Hypothalamus (tissue), 51 donors: ENCODE measurements at regions not wholly inside any gene's neighbourhood (a gene's known extent, or its start where the extent isn't known, plus 50 kb on each side); places are given as distances from the start of the nearest gene placed in this dataset.

ENCODE experiments used
- DNase-seq, 51 donors: peaks; one replicate each; lab custom pipeline; 2025; lab: John Stamatoyannopoulos, UW

DNA sequence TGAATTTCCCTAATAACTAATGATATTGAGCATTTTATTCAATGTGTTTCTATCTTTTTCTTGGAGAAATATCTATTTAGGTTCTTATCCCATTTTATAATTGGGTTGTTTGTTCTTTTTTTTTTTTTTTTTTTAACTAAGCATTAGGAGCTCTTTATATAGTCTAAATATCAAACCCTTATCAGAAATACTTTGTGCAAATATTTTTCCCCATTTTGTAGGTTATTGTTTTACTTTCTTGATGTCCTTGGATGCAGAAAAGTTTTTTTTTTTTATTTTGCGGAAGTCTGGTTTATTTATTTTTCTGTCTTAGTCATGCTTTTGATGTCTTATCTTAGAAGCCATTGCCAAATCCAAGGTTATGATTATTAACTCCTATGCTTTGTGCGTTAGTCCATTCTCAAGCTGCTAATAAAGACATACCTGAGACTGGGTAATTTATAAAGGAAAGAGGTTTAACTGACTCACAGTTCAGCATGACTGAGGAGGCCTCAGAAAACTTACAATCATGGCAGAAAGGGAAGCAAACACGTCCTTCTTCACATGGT lies 434.3 kb upstream of the TBX3 start:
- no peak for DNase-seq

DNA sequence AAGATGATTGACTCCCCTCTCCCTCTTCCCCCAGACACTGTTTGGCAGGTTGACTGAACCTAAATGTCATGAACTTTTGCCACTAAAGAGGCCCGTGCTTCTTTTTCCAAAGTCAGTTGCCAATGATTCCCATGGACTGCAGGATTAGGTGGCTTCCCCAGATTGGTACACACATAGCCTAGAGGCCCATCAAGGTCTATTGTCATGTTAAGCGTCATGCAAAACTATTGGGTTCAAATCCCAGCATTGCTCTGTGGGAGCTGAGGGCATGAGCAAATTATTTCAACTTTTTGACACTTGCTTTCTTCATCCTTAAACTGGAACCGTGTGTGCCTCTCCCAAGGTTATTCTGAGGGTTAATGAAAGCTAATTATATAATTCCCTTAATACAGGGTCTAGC lies 430.2 kb upstream of the TBX3 start:
- no peak for DNase-seq

DNA sequence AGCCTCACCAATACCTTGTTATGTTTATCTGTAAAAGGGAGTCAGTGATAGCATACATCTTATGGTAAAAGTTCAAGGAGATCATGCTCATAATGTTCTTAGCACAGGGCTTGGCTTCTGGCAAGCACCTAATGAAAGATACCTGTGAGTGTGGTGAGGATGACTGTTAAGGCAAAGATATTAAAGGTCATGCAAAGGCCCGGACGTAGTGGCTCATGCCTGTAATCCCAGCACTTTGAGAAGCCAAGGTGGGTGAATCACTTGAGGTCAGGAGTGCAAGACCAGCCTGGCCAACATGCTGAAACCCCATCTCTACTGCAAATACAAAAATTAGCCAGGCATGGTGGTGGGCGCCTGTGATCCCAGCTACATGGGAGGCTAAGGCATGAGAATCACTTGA lies 425.9 kb upstream of the TBX3 start:
- no peak for DNase-seq

DNA sequence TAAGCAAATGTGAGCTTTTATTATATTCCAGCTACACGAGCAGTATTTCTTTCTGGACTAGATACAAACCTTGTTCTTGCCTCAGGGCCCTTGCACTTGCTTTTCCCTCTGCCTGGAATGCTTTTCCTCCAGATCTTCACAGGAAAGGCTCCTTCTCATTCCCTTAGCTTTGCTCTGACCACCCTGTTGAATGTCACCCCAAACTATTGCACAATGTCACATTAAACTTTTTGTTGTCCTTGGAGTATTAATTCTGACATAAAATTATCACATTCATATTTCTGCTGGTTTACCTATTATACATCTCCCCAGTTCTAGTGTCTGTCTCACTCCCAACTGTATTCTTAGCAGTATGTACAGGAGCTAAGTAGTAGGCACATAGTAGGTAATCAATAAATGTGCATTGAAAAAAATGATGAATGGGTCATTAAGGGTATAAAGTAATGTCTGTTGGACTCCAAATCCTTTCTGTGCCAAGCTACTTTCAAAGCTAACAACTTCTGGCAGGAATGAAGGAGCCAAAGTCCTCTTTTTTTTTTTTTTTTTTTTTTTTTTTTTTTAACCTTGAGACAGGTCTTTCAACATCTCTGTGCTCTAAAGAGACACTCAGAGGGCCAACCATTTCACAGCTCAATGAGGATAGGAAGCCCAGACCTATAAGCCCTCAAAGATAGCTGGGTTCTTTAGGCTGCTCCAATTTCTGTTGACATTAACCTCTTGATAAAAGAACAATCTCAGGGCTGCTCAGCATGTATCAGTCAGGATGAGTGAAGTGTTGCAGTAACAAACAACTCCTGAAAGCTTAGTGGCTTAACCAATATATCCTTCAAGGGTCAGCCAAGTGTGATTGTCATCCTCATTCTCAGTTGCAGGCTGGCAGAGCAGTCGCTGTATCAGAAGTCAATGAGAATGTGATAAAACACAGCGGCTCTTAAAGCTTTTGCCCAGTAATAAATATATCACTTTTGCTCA lies 424.4 kb upstream of the TBX3 start:
- no peak for DNase-seq

DNA sequence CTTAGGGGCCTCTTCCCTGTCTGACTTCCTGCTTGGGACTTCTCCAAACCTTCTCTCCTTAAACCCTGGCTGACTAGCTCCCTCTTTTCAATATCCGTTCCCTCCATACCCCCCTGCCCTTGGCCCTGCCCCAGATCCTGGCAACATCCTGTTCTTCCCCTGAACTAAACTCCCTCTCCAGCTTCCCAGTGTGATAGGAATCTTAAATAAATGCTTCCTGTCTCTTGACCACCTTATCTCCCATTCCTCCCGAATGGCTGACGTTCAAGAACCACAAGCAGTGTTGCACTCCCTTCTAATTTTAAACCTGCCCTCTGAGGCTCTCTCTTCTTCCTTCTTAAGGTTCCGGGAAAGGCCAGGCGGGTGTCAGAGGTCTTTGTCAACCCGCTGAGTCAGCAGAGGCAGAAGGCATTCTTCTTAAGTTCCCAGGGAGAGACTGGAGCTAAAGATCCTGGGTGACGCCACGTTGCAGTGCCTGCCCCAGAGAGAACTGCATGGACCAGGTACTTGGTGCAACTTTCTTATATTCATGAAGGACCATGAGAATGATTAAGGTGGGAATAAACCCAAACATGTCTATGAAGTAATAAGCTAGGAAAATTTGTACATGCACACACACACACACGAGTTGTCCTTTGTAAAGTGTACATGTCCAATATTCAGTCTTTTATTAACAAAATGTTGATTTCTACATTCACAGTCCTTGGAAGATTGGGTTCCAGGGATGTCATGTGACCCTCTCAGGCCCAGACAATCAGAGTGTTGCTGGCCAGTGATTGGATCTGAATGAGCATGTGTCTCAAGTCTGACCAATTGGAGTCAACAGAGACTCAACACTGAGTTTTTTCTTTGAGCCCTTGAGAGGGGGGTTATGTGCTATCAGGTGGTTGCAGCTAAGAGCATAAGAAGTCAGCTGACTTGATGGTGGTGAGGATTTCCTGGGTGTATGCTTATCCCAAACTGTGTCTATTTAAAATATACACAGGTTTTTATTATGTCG lies 420.2 kb upstream of the TBX3 start:
- DNase-seq: peak in 1 of 51 donors; percentile 1

DNA sequence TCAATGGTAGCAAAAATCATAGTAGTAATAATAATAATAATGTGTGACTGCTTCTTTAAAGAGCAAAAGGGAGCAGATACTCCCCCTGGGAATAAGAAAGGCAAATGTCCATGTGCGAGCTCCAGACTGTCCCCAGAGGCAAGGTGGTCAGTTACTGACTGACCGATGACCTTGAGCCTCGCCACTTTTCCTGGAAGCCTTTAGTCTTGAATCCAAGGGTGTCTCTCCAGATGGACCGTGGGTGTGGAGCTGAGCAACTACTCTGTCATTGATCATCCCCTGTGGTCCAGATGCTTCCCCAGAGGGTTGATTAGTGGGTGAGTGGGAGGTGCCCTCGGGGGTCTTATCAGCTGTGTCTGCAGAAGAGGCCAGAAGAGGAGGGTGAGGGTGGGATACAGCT lies 418.5 kb upstream of the TBX3 start:
- DNase-seq: no peak

DNA sequence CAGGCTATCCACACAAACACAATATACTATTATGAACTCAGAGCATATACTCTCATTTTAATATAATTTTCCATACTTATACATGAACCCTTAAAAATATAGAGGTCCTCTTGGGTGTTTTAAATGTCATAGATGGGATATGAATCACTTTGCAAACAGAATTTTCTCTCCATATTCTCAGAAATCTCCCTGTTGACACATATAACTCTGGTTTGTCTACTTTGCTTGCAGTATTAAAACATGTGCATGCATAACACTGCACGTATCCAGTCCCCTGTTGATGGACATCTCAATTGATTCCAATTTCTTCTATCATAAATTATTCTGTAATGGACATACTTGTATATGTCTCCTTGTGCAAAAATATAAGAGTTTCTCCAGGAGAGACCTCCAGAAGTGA lies 417.5 kb upstream of the TBX3 start:
- DNase-seq: no peak

DNA sequence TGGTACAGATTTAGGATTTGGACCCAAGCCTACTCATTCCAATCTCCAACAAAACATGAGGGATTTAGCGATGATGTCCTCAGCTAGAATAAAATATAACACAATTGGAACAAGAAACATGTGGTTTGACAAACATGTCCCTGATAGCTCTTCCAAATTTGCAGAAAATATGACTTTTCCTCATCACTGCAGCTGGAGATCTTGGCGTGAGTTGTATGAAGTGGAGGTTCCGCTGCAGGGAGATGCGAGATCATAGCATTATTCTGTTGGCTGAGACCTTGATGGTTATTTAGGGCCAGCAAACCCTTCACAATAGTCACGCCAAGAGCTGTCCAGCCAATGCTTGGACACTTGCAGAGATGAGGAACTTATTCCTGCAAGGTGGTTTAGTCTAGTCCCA lies 413.4 kb upstream of the TBX3 start:
- no peak for DNase-seq

DNA sequence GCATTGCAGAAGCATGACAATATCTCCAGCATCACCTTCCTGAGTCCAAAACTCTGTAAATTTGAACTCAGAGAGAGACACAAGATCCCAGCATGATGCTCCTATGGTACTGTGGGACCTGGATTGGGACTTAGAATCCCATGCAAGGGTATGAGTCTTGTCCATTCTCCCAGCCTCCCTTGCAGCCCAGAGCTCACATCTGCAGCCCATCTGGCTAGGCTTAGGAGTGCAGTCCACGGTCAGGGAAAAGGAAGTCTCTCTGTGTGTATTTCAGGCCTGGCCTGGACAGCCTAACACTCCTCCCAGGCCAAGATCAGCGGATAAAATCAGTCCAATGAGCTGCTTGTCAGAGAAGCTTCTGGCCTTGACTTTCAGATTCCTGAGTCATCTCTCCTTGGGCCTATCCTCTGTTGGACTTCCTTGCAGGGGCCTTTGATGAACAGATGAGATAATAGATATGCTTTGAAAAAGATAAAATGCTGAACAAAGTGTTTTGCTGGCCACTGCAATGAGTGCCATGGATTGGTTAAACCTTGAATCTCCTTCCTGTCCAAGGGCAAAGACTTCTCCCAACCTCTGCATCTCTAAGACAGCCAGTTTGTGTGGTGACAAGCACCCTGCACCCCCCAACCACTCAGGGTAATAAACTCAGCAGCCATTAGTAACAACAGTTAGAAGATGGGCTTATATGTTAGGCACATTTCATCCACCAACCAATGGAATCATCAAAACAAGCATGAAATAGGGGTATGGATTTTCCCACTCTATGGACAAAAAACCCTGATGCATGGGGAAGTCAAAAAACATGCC lies 412.8 kb upstream of the TBX3 start:
- DNase-seq: no peak

DNA sequence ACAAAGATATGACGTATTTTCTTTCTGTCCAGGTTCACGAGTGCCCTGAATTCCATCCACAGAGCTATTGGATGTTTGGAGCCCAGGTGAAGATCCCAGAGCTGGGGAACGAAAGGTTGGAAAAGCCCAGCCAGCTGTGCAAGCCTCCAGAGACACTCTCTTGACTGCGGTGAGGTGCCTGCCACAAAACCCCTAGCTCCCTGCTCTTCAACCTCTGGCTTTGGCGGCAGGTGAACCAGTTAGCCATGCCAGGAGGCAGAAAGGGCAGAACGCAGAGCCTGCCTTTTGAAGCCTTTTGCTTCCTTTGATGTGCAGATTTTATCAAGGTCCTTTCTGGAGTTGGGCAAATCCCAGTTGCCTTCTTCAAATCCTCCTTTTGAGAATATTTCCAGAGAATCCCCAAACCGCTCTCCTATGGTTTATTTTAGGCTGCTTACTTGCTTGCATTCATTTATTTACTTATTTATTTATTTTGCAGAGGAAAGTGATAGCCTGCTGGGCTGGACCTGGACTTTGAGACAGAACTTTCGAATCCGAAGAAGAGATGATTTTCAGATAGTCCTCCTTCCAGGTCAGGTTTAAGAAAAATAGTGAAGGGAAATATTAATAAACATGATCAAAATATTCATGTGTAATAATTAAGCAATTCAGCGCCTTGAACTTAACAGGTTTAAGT lies 411.2 kb upstream of the TBX3 start:
- DNase-seq: no peak

DNA sequence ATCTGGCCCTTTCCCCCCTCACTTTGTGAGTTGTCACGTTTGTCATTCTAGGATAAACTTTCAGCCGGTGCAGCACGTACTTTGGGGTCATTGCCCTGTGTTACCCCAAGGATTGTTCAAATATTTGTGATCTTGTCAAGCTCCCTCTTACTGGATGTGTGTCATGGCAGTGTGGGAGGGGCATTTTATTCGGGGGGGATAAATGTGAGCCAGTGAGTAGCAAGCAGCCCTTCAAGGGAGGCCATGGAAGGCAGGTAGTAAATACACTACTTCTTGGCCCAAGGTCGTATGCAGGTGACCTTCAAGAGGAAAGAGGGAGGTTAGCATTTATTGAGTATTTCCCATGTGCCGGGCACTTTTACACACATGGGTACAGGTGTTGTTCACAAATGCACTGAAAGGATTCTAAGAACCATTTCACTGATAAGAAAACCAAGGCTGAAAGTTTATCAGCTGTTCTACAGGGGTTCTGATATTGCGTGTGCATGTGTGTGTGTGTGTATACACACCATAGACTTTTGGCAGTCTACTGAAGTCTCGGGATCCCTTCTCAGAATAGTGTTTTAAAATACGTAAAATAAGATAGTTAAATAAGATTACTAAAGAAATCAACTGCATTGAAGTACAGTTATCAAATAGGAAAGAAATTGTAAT lies 410.3 kb upstream of the TBX3 start:
- DNase-seq: no peak

DNA sequence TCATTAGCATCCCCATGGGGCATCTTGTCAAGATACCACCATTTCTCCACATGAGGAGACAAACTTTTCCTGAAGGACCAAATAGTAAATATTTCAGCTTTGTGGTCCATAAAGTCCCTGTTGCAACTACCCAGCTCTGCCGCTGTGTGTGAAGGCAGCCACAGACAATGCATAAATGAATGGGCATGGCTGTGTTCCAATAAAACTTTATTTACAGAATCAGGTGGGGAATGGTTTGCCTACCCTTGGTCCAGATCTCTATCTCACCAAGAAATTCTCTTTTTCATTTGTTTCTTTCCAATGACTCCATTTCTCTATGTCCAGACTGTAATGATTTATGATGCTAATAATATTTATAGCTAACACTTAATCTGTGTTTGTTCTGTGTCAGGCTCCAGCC lies 409.3 kb upstream of the TBX3 start:
- DNase-seq: no peak

DNA sequence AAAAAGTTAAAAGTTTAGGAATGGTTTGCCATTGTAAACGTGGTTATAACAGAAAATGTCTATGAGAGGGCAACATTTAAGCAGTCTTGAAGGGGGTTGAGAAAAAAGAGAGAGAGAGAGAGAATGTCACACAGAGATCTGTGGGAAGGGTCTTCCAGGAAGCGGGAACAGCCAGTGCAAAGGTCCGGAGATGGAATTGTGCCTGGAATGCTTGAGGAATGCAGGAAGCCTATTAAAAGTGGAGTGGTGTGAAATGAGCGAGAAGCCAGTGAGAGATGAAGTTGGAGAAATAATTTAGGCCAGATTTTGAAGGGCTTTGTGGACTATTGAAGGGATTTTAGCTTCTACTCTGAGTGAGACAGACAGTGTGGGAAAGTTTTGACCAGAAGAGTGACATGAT lies 406.8 kb upstream of the TBX3 start:
- DNase-seq: no peak

DNA sequence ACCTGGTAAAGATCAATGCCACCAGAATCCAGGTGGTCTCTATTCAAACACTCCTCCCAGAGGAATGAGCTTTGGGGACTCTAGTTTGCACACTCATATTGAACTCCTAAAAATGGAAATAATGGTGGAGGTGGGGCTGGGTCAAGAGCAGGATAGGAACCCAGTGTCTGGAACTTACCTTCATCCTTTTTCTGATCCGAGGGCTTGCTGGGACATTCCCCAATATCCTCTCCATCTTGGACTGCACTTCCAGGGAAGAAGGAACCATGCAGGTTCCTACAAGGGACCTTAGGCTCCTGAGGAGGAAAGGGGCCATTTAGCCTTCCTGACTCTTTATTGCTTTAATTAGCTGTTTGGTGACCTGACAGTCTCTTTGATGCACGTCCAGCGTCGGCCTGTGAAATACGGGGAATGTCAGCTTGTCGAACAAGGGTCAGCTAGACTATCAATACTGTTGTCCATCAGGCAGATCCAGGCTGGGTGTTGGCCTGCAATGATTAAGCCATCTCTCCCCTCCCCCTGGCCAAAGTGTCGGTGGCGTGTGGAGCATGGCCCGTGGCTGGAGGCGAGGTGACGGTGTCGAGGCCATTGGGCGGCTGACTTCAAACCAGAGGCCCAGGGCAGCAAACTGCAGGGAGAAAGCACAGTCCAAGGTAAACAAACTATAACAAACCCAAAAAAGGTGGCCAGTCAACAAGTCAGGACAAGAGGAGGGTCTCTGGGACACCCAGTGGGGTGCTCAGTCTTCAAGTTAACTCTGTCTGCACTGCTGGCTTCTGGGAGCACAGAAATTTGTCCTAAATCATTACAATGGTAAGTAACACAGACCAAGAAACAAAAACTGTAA lies 405.2 kb upstream of the TBX3 start:
- DNase-seq: no peak

DNA sequence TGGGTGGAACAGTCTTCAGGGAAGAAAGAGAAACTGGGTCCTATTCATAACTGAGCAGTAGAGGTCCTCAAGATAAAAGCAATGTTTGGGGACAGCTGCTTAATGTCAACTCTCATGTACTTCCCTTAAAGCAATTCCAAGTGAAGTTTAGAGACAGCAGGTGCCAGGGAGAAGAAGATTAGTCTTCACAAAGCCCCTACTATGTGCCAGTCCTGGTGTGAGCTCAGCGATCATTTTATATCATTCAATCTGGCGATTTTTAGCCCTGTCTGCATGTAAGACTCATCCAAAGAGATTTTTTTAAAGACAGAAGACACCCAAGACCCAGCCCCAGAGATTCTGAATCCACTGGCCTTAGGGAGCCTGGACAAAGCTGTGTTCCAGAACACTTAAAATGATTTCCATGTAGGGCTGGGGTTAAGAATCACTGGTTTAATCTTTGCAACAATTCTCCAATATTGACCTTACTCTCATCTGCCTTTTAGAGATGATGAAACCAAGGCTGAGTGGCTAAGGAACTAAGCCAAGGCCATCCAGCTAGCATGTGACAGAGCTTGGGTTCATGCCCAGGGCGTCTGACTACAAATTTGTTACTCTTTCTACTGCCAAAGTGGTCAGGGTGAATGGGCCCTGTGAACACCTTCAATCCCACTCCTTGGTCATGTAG lies 404.5 kb upstream of the TBX3 start:
- DNase-seq: peak in 1 of 51 donors; percentile 2

DNA sequence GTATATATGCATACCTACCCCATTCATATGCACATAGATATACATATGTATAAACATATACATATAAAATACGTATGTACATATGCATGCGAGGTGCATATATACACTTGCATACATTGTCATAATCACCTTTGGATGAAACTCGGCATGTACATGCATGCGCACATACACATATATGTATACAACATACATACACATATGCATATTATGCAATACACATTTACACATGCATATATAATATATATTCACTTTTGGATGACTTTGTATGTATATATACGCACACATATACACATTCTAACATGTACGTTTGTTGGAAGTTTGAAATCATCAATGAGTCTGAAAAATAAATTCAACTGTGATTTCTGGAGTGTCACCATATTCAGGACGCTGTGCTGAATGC lies 401.6 kb upstream of the TBX3 start:
- no peak for DNase-seq

DNA sequence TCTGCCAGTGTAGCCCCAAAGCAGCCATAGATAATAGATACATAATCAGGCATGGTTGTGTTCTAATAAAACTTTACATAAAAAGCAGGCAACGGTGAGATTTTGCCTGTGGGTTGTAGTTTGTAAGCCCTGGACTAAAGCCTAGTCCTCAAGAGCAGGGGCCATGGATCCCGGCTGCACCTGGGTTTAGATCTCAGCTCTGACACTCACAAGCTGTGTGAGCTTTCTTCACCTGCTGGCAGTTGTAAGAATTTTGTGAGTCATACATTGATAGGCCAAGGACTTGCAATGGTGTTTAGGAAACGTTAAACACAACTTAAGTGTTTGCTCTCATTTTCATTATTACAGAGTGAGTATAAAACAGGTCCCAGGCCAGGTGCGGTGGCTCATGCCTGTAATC lies 395.8 kb upstream of the TBX3 start:
- DNase-seq: no peak

DNA sequence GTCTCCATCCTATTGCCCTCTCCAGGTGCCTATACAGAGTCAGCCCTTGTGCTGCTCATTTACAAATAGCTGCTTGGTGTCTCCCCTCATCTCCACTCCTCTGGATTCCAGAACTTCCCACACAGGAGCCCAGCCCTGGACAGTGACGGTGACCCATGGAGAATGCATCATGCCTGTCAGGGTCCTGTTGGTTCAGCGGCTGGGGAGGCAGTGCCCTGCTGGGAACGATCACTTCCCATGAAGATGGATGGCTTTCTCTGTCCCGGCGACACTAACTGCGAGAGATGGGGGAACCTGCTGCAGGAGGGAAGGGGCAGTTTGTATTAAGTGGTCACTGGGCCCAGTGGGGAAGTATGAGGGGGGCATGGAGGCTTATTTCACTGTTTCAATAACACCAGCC lies 395.0 kb upstream of the TBX3 start:
- no peak for DNase-seq
